MM.1S (cell line): ENCODE measurements at regions not wholly inside any gene's neighbourhood (a gene's known extent, or its start where the extent isn't known, plus 50 kb on each side); places are given as distances from the start of the nearest gene placed in this dataset.

Source experiments
- DNase-seq: peaks from one replicate; pipeline ENCODE4 v3.0.0-alpha.2; 2015
- H2AFZ ChIP-seq: fragments of 300-600 bp; sonication (generic); 2 replicates; pipeline ENCODE4 v1.6.0; 2016; ENCODE audit warnings: antibody characterized with exemption, low read length
- H3F3A ChIP-seq: fragments of 300-600 bp; sonication (generic); 2 replicates; pipeline ENCODE4 v1.6.1; 2016; ENCODE audit warnings: mild to moderate bottlenecking, antibody characterized with exemption, low read length, moderate library complexity, mixed read lengths; ENCODE audit not compliant: insufficient read depth
- H3K27ac ChIP-seq: fragments of 300-600 bp; sonication (generic); 2 replicates; pipeline ENCODE4 v1.5.1; 2016; ENCODE audit warnings: mild to moderate bottlenecking, low read length
- H3K27me3 ChIP-seq: fragments of 300-600 bp; sonication (generic); replicated peaks from 2 replicates; pipeline ENCODE4 v1.6.0; 2016; ENCODE audit warnings: low read length; ENCODE audit not compliant: insufficient read depth
- H3K36me3 ChIP-seq: fragments of 300-600 bp; sonication (generic); replicated peaks from 2 replicates; pipeline ENCODE4 v1.6.1; 2016; ENCODE audit warnings: mild to moderate bottlenecking, low read length, mixed read lengths; ENCODE audit not compliant: insufficient read depth
- H3K4me1 ChIP-seq: fragments of 300-600 bp; sonication (generic); 2 replicates; pipeline ENCODE4 v1.6.1; 2016; ENCODE audit warnings: low read length, mixed read lengths
- H3K4me2 ChIP-seq: fragments of 300-600 bp; sonication (generic); 2 replicates; pipeline ENCODE4 v1.6.0; 2016; ENCODE audit warnings: low read depth, low read length
- H3K4me3 ChIP-seq: fragments of 300-600 bp; sonication (generic); 2 replicates; pipeline ENCODE4 v1.5.1; 2016; ENCODE audit warnings: low read length, mixed read lengths
- H3K79me2 ChIP-seq: fragments of 300-600 bp; sonication (generic); 2 replicates; pipeline ENCODE4 v1.6.1; 2016; ENCODE audit warnings: mixed run types, low read length, mixed read lengths
- H3K9ac ChIP-seq: fragments of 300-600 bp; sonication (generic); 2 replicates; pipeline ENCODE4 v1.6.1; 2016; ENCODE audit warnings: low read length, mixed read lengths
- H3K9me2 ChIP-seq: fragments of 300-600 bp; sonication (generic); replicated peaks from 2 replicates; pipeline ENCODE4 v1.6.1; 2016; ENCODE audit warnings: mild to moderate bottlenecking, low read length, mixed read lengths; ENCODE audit not compliant: insufficient read depth
- H3K9me3 ChIP-seq: fragments of 300-600 bp; sonication (generic); replicated peaks from 2 replicates; pipeline ENCODE4 v1.6.1; 2016; ENCODE audit warnings: mild to moderate bottlenecking, low read length, mixed read lengths; ENCODE audit not compliant: insufficient read depth
- H4K20me1 ChIP-seq: fragments of 300-600 bp; sonication (generic); 2 replicates; pipeline ENCODE4 v1.6.1; 2016; ENCODE audit warnings: mild to moderate bottlenecking, low read length, moderate library complexity, mixed read lengths; ENCODE audit not compliant: insufficient read depth
- CTCF ChIP-seq: fragments of 300-600 bp; sonication (generic); IDR thresholded peaks from 2 replicates; pipeline ENCODE4 v1.5.1; 2016; ENCODE audit warnings: antibody characterized with exemption, low read length, mixed read lengths
- EZH2 ChIP-seq: fragments of 300-600 bp; sonication (generic); optimal IDR thresholded peaks from 2 replicates; pipeline ENCODE3; 2017; ENCODE audit warnings: low read depth, mild to moderate bottlenecking, antibody characterized with exemption, low read length, mixed read lengths
- EZH2phosphoT487 ChIP-seq: fragments of 300-600 bp; sonication (generic); IDR thresholded peaks from 2 replicates; pipeline ENCODE4 v1.6.1; 2018; ENCODE audit warnings: antibody characterized with exemption, low read length

GRCh38 chr16:13571036-13571435, 348.9 kb upstream of the ERCC4 start:
- H3K4me3 ChIP-seq: no peak overlapping the region
- no peaks in the 10 kb centered on the region for H3K27me3 ChIP-seq
- H3K4me1 ChIP-seq: no peaks in the 10 kb centered on the region
- no peak overlapping the region for H3K27ac ChIP-seq
- H2AFZ ChIP-seq: no peak overlapping the region
- H3K9me3 ChIP-seq: no peaks in the 10 kb centered on the region
- no peaks in the 10 kb centered on the region for H4K20me1 ChIP-seq
- H3F3A ChIP-seq: no peaks in the 10 kb centered on the region
- no peak for DNase-seq
- H3K79me2 ChIP-seq: no peaks in the 10 kb centered on the region
- H3K4me2 ChIP-seq: no peak overlapping the region
- TF ChIP-seq CTCF (no peak), EZH2phosphoT487 (no peak)
- no peaks in the 10 kb centered on the region for H3K9me2 ChIP-seq
- no peaks in the 10 kb centered on the region for H3K36me3 ChIP-seq
- H3K9ac ChIP-seq: no peak overlapping the region

- no peaks in the 10 kb centered on the region for H3K79me2 ChIP-seq
- H3K9me3 ChIP-seq: no peaks in the 10 kb centered on the region
- H4K20me1 ChIP-seq: no peaks in the 10 kb centered on the region
- no peaks in the 10 kb centered on the region for H3K9me2 ChIP-seq
- H3K4me2 ChIP-seq: no peak overlapping the region
- no peaks in the 10 kb centered on the region for H3K27me3 ChIP-seq
- H3K4me3 ChIP-seq: no peak overlapping the region
- H3K36me3 ChIP-seq: no peaks in the 10 kb centered on the region
- TF ChIP-seq EZH2phosphoT487: no peak
- TF ChIP-seq CTCF: no peak
- no peak for TF ChIP-seq EZH2
- no peak for DNase-seq
- no peak overlapping the region for H3K9ac ChIP-seq
- H3K27ac ChIP-seq: no peak overlapping the region
- H2AFZ ChIP-seq: no peak overlapping the region
- H3K4me1 ChIP-seq: no peaks in the 10 kb centered on the region
- no peaks in the 10 kb centered on the region for H3F3A ChIP-seq
These were observed 346.1 kb upstream of the ERCC4 start for GRCh38 chr16:13573903-13574302.

GRCh38 chr16:13586051-13586450, 333.9 kb upstream of the ERCC4 start:
- Histone ChIP-seq H3K4me3 (no peak overlapping the region), H3K27ac (no peak overlapping the region), H3K9me3 (no peaks in the 10 kb centered on the region), H3K4me1 (no peaks in the 10 kb centered on the region), H3K9me2 (no peaks in the 10 kb centered on the region), H3K9ac (no peak overlapping the region), H2AFZ (no peak overlapping the region), H3K27me3 (no peaks in the 10 kb centered on the region), H3K79me2 (no peaks in the 10 kb centered on the region), H3F3A (no peaks in the 10 kb centered on the region), H4K20me1 (no peaks in the 10 kb centered on the region), H3K4me2 (no peak overlapping the region), H3K36me3 (no peaks in the 10 kb centered on the region)
- TF ChIP-seq EZH2: no peak
- DNase-seq: no peak

- Histone ChIP-seq H3K27me3 (no peaks in the 10 kb centered on the region), H2AFZ (no peak overlapping the region), H3K9me3 (no peaks in the 10 kb centered on the region), H3K9me2 (no peaks in the 10 kb centered on the region), H4K20me1 (no peaks in the 10 kb centered on the region), H3K9ac (no peak overlapping the region), H3F3A (no peaks in the 10 kb centered on the region), H3K4me2 (no peak overlapping the region), H3K36me3 (no peaks in the 10 kb centered on the region), H3K4me1 (no peaks in the 10 kb centered on the region), H3K27ac (no peak overlapping the region), H3K79me2 (no peaks in the 10 kb centered on the region), H3K4me3 (no peak overlapping the region)
- no peak for DNase-seq
- no peak for TF ChIP-seq CTCF
- TF ChIP-seq EZH2: no peak
- no peak for TF ChIP-seq EZH2phosphoT487
These were observed 332.8 kb upstream of the ERCC4 start for GRCh38 chr16:13587181-13587580.
